Keratinocyte (primary cell): ENCODE measurements at regions not wholly inside any gene's neighbourhood (a gene's known extent, or its start where the extent isn't known, plus 50 kb on each side); places are given as distances from the start of the nearest gene placed in this dataset.

Source experiments
- CTCF ChIP-seq, 3 experiments: IDR thresholded peaks in 1 of 3; conservative IDR thresholded peaks in 1 of 3; optimal IDR thresholded peaks in 1 of 3; 2 replicates in 2 of 3; 3 replicates in 1 of 3; pipeline versions ENCODE3 to v1.5.1; 2011; ENCODE audit warnings: low read length in 3 of 3, mild to moderate bottlenecking in 3 of 3, moderate library complexity in 2 of 3, control low read depth in 1 of 3, inconsistent platforms in 1 of 3; ENCODE audit not compliant: insufficient read depth in 2 of 3; ENCODE audit errors: extremely low read depth in 1 of 3
- EZH2 ChIP-seq: IDR thresholded peaks from one replicate; pipeline ENCODE4 v1.6.1; 2012; ENCODE audit warnings: inconsistent platforms, mild to moderate bottlenecking, low read length, moderate library complexity

GRCh38 chrX:964831-965416 is 247.5 kb downstream of the CRLF2 start:
- TF ChIP-seq CTCF (optimal IDR thresholded peaks at IDR 0.05 in 1 of 3, IDR thresholded peaks at IDR 0.05 in 1 of 3, conservative IDR thresholded peaks at IDR 0.05 in 1 of 3; ENCODE audit: extremely low read depth in 1 of 3, insufficient read depth in 2 of 3, low read length in 3 of 3) (no peak), EZH2 (no peak)
